NCI-H1105 treated with DMSO at 0.1 percent for 48 hours (cell line): ENCODE measurements at regions not wholly inside any gene's neighbourhood (a gene's known extent, or its start where the extent isn't known, plus 50 kb on each side); places are given as distances from the start of the nearest gene placed in this dataset.

Experiments
- DNase-seq: peaks from one replicate; lab custom pipeline; 2025; lab: John Stamatoyannopoulos, UW

DNA sequence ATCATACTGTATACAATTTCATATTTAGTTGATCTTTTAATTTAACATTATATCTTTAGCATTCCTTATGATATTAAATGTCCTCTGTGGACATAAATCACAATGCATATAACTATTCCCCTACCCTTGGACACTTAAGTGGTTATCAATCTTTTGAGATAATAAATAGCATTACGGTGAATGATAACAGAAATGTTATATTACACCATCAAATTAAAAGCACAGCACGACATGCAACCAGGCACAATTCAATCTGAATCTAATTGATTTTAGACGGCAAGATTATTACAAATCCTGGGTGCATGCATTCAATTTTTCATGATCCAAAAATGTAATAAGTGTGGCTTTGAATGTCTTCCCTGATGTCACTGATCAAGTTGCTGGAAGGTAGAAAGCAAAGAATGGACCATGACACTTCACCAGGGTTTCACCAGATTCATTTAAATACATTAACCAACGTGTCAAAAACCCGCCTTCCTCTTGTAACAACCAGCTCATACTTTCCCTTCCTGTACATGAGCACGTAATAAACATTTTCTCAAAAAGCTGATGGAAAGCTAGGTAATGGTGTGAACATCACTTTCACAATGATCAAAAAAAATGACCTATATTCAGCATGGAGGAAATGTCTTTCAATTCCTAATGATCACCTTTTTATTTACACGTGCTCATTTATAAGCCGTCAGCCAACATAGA, 513.7 kb upstream of the ID2 start:
- DNase-seq, result no peak

DNA sequence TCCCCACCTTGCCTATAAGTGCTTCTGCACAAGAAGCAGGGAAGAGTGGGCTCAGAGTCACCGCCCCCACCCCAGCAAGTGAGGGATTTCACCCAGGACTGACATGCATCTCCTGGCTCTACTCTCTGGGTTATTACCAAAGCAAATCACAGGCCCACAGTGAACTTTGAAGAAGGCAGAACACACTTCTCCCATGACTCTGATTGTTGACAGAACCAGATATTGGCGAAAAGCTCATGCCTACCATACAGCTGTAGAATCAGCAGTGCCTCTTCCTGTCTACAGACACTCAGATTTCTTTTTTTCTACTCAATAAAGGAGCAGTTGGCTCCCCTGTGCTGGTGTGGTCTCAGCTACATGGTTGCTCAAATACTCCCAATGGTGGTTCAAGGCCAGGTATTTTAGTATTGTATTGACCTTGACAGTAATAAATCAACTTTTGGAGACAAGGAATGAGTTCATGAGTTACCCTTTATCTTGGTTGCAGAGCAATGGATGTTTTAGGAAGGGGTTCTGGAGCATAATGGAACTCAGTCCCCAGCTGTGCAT, 512.9 kb upstream of the ID2 start:
- no peak for DNase-seq

DNA sequence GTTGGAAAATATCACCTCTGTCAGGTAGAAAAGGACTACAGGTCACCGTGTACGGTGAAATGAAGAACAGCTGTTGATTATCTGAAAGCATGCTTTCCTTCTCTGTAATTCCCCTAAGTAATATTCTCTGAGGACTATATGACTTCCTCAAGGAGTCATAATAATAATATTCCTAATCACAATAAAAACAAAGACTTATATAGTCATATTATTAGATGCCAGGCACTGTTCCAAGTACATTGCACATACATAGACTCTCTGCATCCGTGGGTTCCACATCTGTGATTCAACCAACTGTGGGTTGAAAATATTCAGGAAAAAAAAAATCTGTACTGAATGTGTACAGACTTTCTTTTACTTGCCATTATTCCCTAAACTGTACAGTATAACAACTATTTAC, 512.4 kb upstream of the ID2 start:
- no peak for DNase-seq

DNA sequence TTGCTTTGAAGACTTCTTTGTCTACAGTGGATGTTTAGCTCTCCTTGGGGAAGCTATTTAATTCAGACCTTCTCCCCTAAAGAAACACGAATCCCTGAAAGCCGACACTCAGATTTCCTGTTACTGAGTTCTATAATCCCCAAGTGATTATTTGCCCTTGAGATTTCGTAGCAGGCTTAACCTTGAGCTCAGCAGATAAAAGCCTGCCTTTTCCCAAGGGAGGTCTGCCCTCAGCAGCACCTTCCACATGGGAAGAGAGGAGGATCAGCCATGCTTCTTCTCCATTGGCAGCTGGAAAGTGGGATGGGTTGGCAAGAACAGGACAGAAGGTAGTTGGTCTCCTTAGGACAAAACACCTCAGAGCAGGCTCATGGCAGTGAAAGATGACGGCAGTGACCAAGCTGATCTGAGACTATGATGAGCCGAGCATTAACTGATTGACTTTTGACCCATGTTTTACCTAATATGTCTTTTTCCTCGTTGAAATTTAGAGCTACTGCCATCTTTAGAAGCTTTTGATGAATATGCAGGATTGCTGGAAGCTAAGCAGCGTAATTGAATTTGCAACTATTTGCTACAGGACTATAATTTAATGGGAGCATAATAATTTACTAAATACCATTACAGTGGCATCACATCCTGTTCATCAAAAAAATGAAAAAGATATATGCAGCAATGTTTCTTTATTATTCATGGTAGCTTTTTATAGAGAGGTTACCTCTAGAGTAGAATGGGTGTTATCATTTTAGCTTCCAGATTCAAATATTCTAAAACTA, 511.1 kb upstream of the ID2 start:
- no peak for DNase-seq

DNA sequence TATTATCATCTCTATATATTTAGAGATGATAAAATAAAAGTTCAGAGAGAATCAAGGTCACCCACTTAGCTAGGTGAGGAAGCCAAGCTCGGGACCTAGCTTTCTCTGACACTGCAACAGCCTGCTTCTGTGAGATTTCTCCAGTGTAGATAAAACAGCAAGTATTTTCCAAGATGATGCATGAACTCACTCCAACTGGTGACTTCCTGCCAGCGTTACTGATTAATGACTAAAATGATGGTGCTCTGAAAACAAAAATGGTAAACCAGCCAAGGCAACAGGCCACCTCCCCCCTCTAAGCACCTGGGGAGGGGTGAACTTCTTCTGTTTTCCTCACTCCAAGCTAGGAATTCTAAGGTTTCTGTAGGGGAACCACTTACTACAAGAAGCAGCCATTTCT, 510.2 kb upstream of the ID2 start:
- DNase-seq, result no peak

DNA sequence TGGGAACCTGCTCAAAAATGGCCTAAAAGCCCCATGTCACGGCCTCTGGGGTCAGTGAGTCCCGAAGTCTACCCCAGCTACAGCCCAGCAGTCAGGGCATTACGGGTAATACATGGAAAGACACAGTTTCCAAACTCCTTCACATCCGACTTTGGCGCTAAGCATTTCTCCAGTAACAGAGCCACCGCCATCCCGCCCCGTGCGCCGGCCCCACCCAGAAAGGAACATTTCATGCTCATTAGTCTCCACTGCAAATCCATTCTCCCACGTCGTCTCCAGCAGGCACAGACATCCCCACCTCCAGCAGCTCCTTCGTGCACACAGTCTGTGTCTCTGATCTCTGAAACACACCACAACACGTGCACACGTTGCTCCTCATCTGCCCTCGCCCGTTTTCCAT, 509.2 kb upstream of the ID2 start:
- DNase-seq, result no peak

DNA sequence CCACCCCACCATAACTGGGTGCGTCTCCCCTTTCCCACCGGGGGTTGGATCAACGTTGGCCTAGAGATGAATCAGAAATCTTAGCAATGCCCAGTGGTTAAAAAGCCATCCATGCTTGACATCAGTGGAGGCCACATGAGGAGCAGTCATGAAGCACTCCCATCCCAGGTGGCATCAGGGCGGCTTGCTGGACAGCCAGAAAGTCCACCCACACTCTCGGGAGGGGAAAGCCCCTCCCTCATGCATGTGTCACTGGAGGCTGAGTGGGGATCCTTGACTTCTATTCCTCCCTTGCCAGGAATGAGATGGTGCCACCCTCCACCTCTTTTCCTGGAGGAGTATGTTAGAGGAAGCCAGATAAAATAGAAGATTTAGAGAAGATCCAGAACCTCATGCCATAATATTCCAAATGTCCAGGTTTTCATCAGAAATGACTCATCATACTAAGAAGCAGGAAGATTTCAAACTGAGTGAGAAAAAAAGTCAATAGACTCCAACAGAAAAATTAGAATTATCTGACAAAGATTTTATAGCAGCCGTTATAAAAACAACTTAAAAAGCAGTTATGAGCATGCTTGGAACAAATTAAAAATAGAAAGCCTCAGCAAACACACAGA, 507.1 kb upstream of the ID2 start:
- DNase-seq, result no peak

DNA sequence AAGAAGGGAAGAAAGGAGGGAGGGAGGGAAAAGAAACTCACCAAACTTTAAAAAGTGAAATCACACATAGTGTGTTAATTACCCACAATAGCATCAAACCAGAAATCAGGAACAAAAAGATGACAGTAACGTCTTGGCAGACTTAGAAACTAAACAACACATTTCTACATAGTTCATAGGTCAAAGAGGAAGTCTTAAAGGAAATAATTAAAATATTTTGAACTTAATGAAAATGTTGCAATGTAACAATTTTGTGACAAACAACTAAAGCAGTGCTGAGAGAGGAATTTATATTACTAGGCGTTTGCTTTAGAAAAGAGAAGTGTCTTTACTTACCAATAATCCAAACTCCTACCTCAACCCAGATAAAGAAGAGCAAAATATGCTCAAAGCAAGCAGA, 505.0 kb upstream of the ID2 start:
- no peak for DNase-seq

DNA sequence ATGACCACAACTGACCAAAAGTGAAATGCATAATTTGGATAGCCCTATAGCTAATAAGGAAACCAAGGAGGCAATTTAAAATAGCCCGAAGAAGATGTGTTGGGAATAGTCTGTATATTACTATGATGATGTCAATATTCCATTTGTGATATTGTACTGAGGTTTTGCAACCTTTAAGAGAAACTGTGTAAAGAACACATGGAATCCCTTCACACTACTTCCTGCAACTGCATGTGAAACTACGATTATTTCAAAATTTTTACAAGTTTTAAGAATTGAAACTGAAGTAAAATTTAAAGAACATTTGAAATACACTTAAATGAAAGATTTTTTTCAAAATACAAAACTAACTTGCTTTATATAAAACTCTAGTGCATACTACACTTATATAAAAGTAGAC, 504.3 kb upstream of the ID2 start:
- DNase-seq, result no peak

DNA sequence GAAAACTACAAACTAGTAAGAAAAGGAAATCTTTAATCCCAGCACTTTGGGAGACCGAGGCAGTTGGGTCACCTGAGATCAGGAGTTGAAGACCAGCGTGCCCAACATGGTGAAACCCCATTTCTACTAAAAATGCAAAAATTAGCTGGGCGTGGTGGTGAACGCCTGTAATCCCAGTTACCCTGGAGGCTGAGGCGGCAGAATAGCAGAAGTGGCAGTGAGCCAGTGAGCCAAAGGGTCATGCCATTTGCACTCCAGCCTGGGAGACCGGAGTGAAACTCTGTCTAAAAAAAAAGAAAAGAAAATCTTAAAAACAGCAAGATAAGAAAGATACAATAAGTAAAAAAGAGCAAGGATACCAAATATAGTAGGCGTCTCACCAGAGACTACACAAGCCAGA, 502.9 kb upstream of the ID2 start:
- no peak for DNase-seq

DNA sequence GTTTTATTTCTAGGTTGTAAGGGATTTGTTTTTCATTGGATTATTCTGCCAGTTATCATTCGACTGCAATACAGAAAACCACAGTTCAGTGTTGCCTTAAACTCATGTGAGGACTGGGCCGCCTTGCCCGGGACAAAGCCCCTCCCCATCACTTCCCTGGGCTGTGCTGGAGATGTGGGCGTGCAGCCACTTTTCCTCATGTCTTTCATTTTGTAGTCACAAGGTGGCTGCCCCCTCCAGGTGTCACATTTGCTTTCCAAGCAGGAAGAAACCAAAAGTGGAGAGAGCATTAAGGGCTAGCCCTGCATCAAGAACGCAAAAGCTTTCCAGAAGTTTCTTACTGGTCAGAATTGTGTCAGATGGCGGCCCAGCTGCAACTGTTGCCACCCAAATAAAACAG, 492.5 kb upstream of the ID2 start:
- no peak for DNase-seq

DNA sequence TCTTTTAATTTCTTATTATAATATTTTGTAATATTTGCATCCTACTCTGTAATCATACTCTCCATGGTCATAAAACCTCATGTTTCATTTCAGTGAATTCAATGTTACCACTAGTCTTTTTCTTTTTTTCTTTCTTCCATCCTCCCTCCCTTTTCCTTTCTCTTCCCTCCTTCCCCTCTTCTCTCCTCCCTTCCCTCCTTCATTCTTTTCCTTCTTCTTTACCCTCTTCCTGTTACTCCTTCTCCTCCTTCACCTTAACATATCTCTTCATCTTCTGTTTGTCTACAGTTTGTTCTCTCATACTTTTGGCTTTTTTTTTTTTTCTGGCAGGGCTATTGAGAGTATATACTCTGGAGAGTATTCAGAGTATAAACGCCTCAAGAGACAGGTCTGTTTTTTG, 491.6 kb upstream of the ID2 start:
- DNase-seq, result no peak

DNA sequence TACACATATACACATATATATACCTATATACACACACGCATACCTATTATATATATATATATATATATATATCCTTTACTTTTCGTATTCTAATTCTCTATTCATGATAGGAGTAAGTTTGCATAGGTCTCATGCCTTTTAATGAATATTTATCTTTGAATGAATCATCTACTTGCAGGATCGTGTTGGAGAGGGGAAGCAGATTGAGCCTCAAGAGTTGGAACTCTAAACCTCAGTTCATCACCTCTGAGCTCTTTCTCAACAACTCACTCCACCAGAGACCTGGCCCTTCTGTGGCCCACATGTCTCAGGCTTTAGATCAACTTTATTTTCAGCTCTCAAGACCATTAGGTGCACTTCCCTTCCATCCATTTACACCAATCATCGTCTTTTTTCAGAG, 490.4 kb upstream of the ID2 start:
- DNase-seq, result no peak

DNA sequence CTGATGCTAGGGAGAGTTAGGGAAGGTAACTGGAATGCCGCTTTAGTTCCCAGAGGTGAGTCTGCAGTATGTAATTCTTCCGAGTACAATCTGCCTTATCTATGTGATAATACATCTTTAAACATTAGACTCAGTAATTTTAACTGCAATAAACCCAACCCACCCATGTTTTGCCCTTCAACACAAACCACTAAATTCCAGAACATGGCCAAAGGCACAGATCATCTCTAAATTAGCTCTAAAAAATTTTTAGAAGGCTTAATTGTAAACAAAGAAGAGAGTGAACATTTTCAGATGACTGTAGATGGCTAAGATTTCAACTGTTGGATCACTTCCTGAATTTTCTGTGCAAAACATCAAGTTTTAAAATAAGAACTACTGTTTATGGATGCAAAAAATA, 488.7 kb upstream of the ID2 start:
- DNase-seq, result no peak

DNA sequence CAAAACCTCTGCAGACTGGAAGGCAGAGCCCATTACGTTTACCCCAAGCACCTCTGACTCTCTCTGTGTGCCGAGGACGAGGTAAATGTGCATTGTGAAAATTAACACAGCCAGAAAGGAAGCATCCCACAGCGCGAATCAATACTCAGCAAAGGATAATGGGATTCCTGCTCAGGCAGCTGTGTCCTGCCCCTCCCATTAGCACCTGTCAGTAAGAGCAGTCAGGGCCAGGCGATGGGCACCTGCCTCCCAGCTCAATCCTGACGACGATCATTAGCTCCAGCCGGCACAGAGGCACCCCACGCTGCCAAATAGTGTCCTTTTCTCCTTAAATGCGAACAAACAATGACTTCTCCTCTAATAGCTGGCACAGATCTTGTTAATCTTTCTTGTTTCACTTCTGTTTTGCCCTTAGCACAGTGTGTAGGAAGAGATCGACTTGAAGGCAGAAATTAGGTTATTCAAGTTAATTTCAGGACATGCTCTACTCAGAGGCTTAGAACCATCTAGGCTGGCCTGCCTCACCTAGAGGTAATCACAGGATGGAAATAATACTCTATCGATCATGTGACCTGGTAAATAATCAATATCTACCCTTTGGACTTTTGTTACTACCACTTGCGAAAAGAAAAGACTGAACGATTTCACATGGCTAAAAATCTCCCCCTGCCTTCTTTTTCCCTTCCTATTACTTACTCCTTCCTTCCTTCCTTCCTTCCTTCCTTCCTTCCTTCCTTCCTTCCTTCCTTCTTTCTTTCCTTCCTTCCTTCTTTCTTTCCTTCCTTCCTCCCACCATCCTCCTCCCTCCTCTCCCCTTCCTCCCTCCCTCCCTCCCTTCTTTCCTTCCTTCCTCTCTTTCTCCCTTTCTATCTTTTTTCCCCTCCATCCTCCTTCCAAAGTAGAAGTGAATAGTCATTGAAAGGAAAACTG, 487.9 kb upstream of the ID2 start:
- peak; percentile 97 for DNase-seq

DNA sequence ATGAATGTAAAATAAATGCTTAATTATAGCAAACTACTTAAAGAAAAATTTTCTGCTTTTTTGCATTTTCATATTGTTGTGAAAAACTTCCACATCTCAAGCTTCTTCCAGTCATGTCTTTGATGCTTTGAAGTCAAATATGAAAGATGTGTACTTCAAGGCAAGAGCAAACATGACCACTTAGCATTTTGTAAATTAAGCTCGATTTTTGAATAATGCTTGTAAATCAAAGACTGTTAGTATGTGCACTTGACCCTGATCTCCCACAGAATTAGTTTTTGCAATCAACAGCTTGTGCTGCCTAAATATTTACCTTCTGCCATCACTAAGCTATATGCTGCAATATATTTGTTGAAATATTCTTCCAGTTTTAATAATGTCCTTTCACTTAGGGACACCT, 486.1 kb upstream of the ID2 start:
- no peak for DNase-seq

DNA sequence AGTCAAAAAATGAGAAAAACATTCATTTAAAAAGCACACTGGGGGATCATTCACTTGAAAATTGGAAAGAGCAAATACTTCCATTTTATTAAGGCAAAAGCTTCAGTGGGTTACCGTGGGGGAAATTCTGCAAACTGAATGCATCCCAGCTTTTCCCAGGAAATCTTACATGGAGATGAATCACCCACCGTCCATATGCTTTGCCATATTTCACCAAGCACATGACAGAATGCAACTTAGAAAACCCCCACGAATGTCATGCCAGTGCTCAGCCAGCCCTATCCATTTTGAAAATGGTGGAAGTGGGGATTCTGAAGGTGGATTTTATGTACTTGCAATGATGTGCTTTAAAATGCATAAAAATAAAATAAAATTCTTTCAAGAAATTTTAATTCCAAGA, 485.5 kb upstream of the ID2 start:
- DNase-seq, result no peak

DNA sequence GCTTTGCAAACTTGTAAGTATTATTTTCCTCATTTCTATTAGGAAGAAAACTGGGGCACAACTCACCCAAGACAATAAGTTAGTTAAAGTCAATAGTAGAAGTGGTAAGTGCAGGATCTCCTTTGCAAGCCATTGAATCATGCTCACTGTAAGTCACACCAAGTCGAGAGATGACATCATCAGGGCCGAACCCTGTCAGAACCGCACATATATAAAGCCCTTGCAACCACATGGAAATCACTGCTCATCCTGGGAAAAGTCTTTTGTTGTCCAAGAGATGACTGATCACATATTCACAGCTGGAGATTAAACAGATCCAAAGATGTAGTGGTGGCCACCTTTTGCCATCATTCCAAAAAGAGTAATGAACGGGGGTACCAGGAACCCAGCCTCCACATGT, 484.8 kb upstream of the ID2 start:
- DNase-seq, result no peak

DNA sequence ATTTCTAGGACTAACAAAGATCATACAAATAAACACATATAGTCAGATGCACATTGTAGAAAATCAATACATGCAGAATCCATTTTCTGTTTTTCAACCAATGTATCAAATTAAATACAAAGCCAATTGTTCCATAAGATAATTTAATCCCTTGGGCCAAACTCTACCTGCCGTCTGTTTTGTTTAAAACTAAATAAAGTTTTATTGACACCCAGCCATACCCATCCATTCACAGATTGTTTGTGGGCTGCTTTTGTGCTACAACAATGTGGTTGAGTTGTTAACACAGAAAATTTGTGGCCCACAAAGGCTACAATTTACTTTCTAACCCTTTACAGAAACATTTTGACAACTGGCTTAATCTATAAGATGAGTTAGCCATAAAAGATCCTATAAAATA, 484.0 kb upstream of the ID2 start:
- DNase-seq, result no peak

DNA sequence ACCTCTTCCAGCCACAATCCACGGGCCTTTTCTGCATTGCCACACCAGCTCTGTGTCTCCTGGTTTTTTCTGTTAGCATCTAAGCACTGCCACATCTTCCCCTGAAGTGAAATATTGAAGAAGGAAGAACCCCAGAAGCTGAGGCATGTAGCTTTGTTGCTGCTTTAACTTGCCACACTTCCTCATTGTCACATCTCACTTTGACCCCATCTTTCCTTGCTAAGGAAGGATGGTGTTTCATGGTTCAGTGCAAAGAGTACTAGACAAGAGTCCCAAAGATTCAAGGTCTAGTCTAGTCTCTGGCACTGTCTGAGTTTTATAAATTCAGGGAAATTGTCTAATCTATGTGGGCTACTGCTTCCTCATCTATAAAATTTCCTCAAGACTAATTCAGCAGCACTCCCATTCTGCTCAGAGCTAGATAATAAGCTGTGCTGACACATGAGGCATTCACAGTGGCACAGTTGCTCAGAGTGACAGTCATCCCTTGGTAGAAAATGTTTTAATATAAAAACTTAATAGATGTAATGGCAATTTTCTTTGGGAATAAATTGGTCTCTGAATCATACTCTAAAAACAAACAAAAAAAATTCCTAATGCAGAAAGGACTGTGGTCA, 483.0 kb upstream of the ID2 start:
- DNase-seq, result no peak

DNA sequence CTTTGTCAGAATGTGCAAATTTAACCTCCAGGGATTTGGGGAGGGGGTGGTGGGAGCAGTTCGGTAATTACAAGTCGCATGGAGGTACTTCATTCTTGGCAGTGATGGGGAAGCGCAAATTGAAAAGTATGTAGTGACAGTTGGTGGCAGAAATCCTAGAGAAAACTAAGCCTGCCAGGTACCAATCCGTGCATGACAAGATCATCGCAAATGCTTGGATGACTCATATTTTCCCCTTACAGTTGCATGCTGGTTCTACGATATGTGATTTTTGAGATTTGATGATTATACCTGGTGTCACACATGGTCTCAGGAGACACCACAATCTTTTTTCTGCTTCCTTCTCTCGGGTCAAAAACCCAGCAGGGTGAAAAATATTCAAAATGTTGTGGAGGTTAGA, 479.7 kb upstream of the ID2 start:
- peak; percentile 91 for DNase-seq

DNA sequence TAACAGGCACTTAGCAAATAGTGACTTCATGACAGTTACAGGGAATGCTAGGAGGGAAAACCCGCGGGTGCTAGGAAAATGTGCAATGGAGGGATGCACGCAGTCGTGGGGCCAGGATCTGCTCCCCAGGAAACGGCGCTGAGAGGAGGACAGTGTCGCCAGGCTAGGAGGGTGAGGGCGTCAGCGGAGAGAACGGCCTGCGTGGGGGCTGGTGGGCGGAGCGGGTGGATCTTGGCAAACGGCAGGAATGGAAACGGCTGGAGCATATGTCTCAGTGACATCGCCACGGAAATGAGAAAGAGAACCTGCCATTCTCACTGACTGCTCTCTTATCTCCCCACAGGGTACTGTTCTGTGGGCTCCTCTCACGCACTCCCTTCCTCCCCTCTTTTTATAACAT, 478.5 kb upstream of the ID2 start:
- no peak for DNase-seq
